ENCODE measurements at regions not wholly inside any gene's neighbourhood (a gene's known extent, or its start where the extent isn't known, plus 50 kb on each side); places are given as distances from the start of the nearest gene placed in this dataset.

GRCh38 chr5:127206320-127207113, 84.1 kb upstream of the MEGF10 start (continued):
- TF ChIP-seq ZBTB10 (tag by site-specific recombination; IDR thresholded peaks at IDR 0.05): no peak
- TF ChIP-seq ZNF24 (tag by site-specific recombination; IDR thresholded peaks at IDR 0.05): peak; percentile 97
- TF ChIP-seq ZNF621 (tag by site-specific recombination; IDR thresholded peaks at IDR 0.05): no peak
- TF ChIP-seq ZNF843 (tag by site-specific recombination; IDR thresholded peaks at IDR 0.05): peak; percentile 80; the same call in 1 of the 2 replicates
- no peak for TF ChIP-seq ZNF571 (tag by site-specific recombination; IDR thresholded peaks at IDR 0.05)
- no peak for TF ChIP-seq ZNF426 (tag by site-specific recombination; IDR thresholded peaks at IDR 0.05)
- no peak for TF ChIP-seq ZNF174 (tag by site-specific recombination; IDR thresholded peaks at IDR 0.05)
- no peak for TF ChIP-seq ZNF423 (tag by site-specific recombination; IDR thresholded peaks at IDR 0.05)
- TF ChIP-seq ZNF366 (tag by site-specific recombination; conservative IDR thresholded peaks at IDR 0.05): peak; percentile 92
- TF ChIP-seq ZNF114 (tag by site-specific recombination; IDR thresholded peaks at IDR 0.05): no peak
- TF ChIP-seq ZNF211 (tag by site-specific recombination; IDR thresholded peaks at IDR 0.05; ENCODE audit: low read depth): no peak
- no peak for TF ChIP-seq ZFP41 (tag by site-specific recombination; IDR thresholded peaks at IDR 0.05; ENCODE audit: borderline replicate concordance)
- TF ChIP-seq CTCF (tag by site-specific recombination; IDR thresholded peaks at IDR 0.05): no peak
- TF ChIP-seq PATZ1 (tag by site-specific recombination; IDR thresholded peaks at IDR 0.05): peak; percentile 57
- TF ChIP-seq KLF17 (tag by site-specific recombination; IDR thresholded peaks at IDR 0.05): peak; percentile 68
- TF ChIP-seq ZNF600 (tag by site-specific recombination; IDR thresholded peaks at IDR 0.05): no peak
- TF ChIP-seq ZNF341 (tag by site-specific recombination; IDR thresholded peaks at IDR 0.05; ENCODE audit: low read depth): no peak
- no peak for TF ChIP-seq ZSCAN16 (tag by site-specific recombination; IDR thresholded peaks at IDR 0.05)
- TF ChIP-seq BCL6B (tag by site-specific recombination; IDR thresholded peaks at IDR 0.05): no peak
- TF ChIP-seq ZNF677 (tag by site-specific recombination; IDR thresholded peaks at IDR 0.05): no peak
- TF ChIP-seq GFI1B (tag by site-specific recombination; IDR thresholded peaks at IDR 0.05): peak; percentile 67; the same call in 1 of the 2 replicates
- peak; percentile 77 for TF ChIP-seq ZNF692 (tag by site-specific recombination; IDR thresholded peaks at IDR 0.05)
- no peak; the same call in 1 of the 2 replicates for TF ChIP-seq ZNF654 (tag by site-specific recombination; IDR thresholded peaks at IDR 0.05; ENCODE audit: low read depth)
- no peak for TF ChIP-seq ZBTB11 (tag by site-specific recombination; conservative IDR thresholded peaks at IDR 0.05; ENCODE audit: low read depth)
- TF ChIP-seq ZNF274 (IDR thresholded peaks at IDR 0.05; ENCODE audit: low read length): no peak
- TF ChIP-seq ZNF274 (tag by site-specific recombination; IDR thresholded peaks at IDR 0.05; ENCODE audit: borderline replicate concordance): no peak

All from HEK293 (cell line).